GM21447 (cell line): ENCODE measurements at regions not wholly inside any gene's neighbourhood (a gene's known extent, or its start where the extent isn't known, plus 50 kb on each side); places are given as distances from the start of the nearest gene placed in this dataset.
"Not testable (repeated sequence)": the region's sequence is repeated elsewhere in the genome, so short reads cannot be mapped to it uniquely, and the experiment has no call there.

ENCODE experiments used
- ATAC-seq: cut with Tn5 transposase; IDR thresholded peaks from one replicate; pipeline ENCODE4 v1.9.1; 2021; ENCODE audit not compliant: unreplicated experiment

DNA sequence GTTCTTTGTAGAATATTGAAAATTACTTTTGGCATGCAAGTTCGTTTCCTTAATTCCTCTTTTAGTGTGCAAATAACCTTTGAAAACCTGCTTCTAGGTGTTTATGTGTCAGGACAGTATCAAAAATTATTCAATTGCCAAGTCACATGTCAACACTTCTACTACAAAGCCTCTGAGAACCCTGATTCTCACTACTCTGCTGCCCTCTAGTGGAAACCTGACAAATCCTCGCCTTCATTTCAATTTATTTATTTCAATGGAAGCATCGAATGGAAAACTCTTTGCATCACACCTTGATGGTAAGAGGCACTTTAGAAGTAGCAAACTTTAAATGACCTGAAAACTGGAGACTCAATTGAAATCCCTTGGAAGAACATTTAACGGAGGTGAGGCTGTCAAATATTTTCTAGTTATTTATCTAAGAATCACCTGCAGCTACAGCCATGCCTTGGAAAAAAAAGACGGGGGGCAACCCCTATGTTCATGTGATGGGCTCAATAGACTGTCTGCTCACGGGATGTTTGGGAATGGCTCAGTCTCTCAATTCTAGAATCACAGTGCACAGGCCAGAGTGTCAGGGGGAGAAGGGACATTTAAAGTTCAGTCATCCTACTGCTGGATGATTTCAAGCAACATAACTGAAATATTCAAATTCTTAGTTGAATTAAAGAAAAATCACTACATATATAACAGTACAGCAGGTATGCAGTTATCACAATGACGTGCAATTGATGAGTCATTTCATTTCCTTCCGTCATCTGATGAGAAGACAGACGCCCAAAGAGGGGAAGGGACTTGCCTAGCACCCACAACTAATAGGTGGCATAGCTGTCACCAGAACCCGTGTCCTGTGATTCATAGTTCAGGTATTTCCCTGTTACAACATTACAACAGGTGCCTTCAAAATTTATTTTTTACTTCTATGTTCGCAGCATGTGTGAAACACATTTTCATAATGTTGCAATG lies 563.9 kb downstream of the TOX3 start:
- ATAC-seq = no peak

- no peak for ATAC-seq
Measured at GRCh38 chr16:51981725-51982124, 565.2 kb downstream of the TOX3 start.

- ATAC-seq = not testable (repeated sequence)
Measured at GRCh38 chr16:51977506-51977905, 569.4 kb downstream of the TOX3 start.

DNA sequence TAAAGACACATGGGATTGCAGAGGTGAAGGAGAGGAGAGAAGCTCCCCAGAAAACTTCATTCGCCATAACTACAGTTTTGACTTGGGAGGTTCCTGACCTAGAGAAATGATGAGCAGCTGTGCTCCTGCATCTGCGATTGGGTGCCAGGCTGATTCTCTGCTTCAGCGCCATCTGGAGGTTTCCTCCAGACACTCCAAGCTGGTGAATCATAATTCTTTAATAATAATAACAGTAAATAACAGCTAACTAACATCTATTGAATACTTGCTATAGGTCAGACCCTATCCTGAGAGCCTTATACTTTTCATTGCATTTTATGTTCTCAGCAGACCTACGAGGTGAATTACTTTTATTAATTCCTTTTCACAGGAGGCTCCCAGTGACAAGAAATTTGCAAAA lies 575.8 kb downstream of the TOX3 start:
- no peak for ATAC-seq

- no peak for ATAC-seq
Measured at GRCh38 chr16:51968749-51969148, 578.2 kb downstream of the TOX3 start.

DNA sequence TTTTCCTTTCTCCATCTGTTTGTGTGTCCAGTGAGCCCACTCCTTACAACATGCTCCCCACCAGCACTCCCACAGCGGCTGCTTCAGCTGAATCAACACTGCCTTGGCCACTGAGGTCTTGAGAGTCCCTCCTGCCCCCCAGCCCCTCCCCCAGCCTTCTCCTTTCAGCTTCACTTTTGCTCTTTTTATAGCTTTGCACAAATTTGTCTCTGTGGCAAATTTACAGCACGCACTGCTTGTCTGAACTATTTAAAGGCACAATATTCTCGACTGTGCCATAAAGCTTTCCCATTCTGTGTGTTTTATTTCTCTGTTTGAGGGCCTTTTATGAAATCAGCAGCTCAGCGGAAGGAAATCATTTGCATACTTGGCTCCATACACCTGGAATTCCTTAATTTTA lies 579.3 kb downstream of the TOX3 start:
- ATAC-seq = no peak

GRCh38 chr16:51960931-51961330 lies 586.0 kb downstream of the TOX3 start:
- ATAC-seq = no peak

DNA sequence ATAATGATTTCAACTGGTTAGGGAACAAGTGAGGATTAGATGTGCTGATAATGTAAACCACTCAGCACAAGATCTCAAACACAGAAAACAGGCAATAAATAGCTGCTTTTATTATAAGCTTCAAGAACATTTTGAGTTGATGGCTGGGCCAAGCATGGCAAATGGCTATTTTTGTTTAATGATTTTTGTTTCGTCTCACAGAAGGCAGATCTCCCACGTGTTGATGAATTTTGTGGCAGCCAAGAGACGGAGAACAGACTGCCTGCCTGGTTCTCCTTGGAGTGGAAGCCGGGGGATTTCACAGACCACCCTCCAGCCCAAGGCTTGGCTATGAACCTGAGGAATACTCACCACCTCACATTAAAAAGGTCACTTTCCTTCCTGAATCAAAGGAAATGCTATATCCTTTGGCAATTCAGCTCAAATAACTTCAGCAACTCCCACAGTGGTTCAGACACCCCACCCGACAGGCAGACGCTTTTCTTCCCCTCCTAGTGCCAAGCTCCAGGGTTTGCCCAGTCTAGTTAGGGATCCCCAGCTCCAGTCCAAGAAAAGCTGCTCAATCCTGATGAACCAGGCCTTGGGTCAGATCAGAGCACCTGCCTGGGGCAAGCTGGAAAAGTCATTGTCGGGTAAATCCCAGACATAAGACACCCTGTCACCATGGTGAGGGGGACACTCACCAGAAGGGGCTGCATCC lies 593.5 kb downstream of the TOX3 start:
- ATAC-seq = no peak

- ATAC-seq = no peak
Measured at GRCh38 chr16:51952500-51952899, 594.4 kb downstream of the TOX3 start.

DNA sequence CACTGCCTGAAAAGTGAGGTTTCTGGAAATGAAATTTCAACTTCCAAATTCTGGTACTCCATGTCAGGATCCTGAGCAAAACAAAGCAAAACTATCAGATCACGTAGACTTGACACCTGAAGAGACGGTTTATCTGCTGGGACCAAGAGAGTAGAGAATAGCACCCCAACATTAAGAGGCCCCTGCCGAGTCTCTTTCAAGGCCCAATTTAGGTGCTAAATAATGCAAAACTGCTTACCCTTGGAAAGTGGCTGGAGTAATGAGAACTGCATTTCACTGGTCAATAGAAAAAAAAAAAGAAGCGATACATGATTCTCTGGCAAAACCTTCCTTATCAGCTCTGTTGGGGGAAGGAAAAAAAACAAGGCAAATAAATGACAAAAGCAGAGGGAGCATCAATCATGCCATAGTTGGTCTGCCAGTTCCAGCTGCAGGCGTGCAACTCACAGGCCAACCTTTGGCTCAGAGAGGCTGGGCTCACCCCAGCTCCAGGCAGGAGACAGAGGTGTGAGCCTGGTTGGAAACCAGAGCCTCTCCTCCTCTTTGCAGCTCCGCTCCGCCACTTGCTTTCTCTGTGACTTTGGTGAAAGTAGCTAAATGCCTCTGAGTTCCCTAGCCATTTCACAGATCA lies 595.2 kb downstream of the TOX3 start:
- ATAC-seq = no peak

GRCh38 chr16:51950118-51950780 lies 596.7 kb downstream of the TOX3 start:
- ATAC-seq = no peak

GRCh38 chr16:51949282-51949681 lies 597.7 kb downstream of the TOX3 start:
- ATAC-seq = no peak

GRCh38 chr16:51941412-51941811 lies 605.5 kb downstream of the TOX3 start:
- no peak for ATAC-seq

- ATAC-seq = no peak
Measured at GRCh38 chr16:51940183-51940582, 606.8 kb downstream of the TOX3 start.

DNA sequence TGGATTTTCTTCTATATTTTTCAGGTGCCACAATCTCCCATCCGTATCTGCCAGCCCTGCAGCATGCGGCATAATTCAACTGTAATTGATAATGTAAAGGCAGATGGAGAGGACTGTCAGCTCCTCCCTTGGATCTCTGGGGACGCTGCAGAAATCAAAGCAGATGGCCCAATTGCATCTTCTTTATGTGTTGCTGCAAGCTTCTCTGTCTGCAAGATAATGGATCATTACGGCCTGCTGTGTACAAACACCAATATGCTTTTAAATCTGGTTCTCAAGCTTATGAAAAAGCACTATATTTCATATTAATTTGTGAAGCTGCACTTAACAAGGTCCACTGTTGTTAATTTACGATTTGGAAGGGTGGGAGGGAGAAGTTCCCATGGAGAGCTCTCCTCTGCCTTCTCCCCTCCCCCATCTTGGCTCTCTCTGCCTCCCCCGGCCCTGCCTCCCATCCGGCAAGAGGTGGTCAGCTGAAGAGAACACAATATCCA lies 607.5 kb downstream of the TOX3 start:
- no peak for ATAC-seq

GRCh38 chr16:51938861-51939260 lies 608.1 kb downstream of the TOX3 start:
- ATAC-seq = no peak

- no peak for ATAC-seq
Measured at GRCh38 chr16:51937771-51938170, 609.2 kb downstream of the TOX3 start.

DNA sequence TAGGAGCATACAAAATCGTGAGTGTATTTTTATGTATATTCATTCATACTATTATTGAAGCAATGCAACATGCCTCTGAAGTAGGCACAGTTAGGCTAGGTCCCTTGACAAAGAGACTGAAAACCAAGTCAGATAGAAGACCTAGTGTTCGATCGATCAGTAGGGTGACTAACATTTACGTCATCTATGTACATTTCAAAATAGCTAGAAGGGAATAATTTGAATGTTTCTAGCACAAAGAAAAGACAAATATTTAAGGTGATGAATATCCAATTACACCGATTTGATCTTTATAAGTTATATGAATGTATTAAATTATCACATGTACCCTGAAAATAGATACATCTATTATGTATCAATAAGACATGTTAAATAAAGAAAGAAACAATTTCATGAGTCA lies 610.1 kb downstream of the TOX3 start:
- ATAC-seq = no peak

DNA sequence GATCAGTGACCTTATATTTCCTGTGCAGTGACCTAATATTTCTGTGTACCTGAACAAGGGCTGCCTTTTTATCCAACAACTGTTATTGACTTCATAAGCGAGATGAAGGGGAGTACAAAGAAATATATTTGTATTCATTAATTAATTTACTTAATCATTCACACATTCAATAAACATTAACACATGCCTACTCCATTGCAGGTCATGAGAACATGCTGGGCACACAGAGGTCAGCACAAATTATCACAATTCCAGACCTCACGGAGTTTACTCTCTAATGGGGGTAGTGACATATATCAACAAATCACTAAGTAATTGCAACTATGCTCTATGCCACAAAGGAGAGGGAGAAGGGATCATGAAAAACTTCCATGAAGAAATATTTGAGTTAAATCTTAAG lies 614.6 kb downstream of the TOX3 start:
- ATAC-seq = no peak

GRCh38 chr16:51931653-51932052 lies 615.3 kb downstream of the TOX3 start:
- no peak for ATAC-seq

- ATAC-seq = no peak
Measured at GRCh38 chr16:51924744-51925143, 622.2 kb downstream of the TOX3 start.
